ENCODE measurements at regions not wholly inside any gene's neighbourhood (a gene's known extent, or its start where the extent isn't known, plus 50 kb on each side); places are given as distances from the start of the nearest gene placed in this dataset.
"Not testable (repeated sequence)": the region's sequence is repeated elsewhere in the genome, so short reads cannot be mapped to it uniquely, and the experiment has no call there.

- H3K36me3 ChIP-seq, result no peaks in the 10 kb centered on the region
- H3K27me3 ChIP-seq, result no peaks in the 10 kb centered on the region
- peak in 3 of 5 donors; percentile 55 to 66 (median 57) for DNase-seq
- H3K4me3 ChIP-seq, result no peak overlapping the region
- TF ChIP-seq POLR2A (IDR thresholded peaks at IDR 0.05) (no peak), EP300 (IDR thresholded peaks at IDR 0.05) (no peak), CTCF (IDR thresholded peaks at IDR 0.05) (no peak)
- WGBS, 3 donors, result 88 to 93% (median 89%) methylated on average over 64 of the region's 64 CpGs
- intact Hi-C loops (cut with DNase I), result loop anchor here in 1 of 4 donors (10.0 kb wide), 1 partner anchor 46 kb away; no protein-coding TSS in a partner anchor
- H3K4me1 ChIP-seq (ENCODE audit: insufficient read depth), result peaks cover 14% of the 10 kb centered on the region
- no peaks in the 10 kb centered on the region for H3K9me3 ChIP-seq
- peak overlapping the region in 1 of 2 donors; percentile 76 for H3K27ac ChIP-seq
Observed at GRCh38 chr22:23458663-23459541, 121.2 kb downstream of the IGLL1 start.

- no peak for TF ChIP-seq CTCF (IDR thresholded peaks at IDR 0.05)
- no peak for TF ChIP-seq POLR2A (IDR thresholded peaks at IDR 0.05)
- TF ChIP-seq EP300 (IDR thresholded peaks at IDR 0.05), result no peak
- Histone ChIP-seq H3K27ac (peak overlapping the region in 1 of 2 donors; percentile 76), H3K4me3 (no peak overlapping the region), H3K4me1 (ENCODE audit: insufficient read depth) (peaks cover 14% of the 10 kb centered on the region), H3K27me3 (no peaks in the 10 kb centered on the region), H3K36me3 (no peaks in the 10 kb centered on the region), H3K9me3 (no peaks in the 10 kb centered on the region)
- WGBS, 3 donors, result 85 to 87% (median 87%) methylated on average over 21 of the region's 21 CpGs
- intact Hi-C loops (cut with DNase I), result loop anchor here in 1 of 4 donors (10.0 kb wide), 1 partner anchor 47 kb away; no protein-coding TSS in a partner anchor
- DNase-seq, result peak in 1 of 5 donors; percentile 45
Observed at GRCh38 chr22:23457380-23457985, 122.6 kb downstream of the IGLL1 start.

- 86 to 90% (median 90%) methylated on average over 27 of the region's 27 CpGs for WGBS, 3 donors
- not testable (repeated sequence) for H3K27me3 ChIP-seq, H3K9me3 ChIP-seq, H3K4me3 ChIP-seq, H3K36me3 ChIP-seq
- H3K4me1 ChIP-seq (ENCODE audit: insufficient read depth), result peaks cover 19% of the 10 kb centered on the region
- peak in 1 of 5 donors; percentile 37 for DNase-seq
- intact Hi-C loops (cut with DNase I), result loop anchor here in 1 of 4 donors (10.0 kb wide), 1 partner anchor 48 kb away; no protein-coding TSS in a partner anchor
- peak overlapping the region in 1 of 2 donors; percentile 76 for H3K27ac ChIP-seq
Observed at GRCh38 chr22:23456666-23457379, 123.3 kb downstream of the IGLL1 start.

GRCh38 chr22:23454345-23454744 lies 125.7 kb downstream of the IGLL1 start:
- H3K4me3 ChIP-seq, H3K27ac ChIP-seq, H3K36me3 ChIP-seq, H3K9me3 ChIP-seq, H3K27me3 ChIP-seq, DNase-seq: not testable (repeated sequence)
- 92 to 96% (median 93%) methylated on average over 9 of the region's 9 CpGs for WGBS, 3 donors
- H3K4me1 ChIP-seq (ENCODE audit: insufficient read depth), result peaks cover 24% of the 10 kb centered on the region
- intact Hi-C loops (cut with DNase I), result loop anchor here in 1 of 4 donors (10.0 kb wide), 1 partner anchor 50 kb away; no protein-coding TSS in a partner anchor

- peaks cover 15% of the 10 kb centered on the region for H3K4me1 ChIP-seq (ENCODE audit: insufficient read depth)
- no peaks in the 10 kb centered on the region for H3K36me3 ChIP-seq
- H3K27me3 ChIP-seq, result no peaks in the 10 kb centered on the region
- TF ChIP-seq CTCF (IDR thresholded peaks at IDR 0.05) (no peak), POLR2A (IDR thresholded peaks at IDR 0.05) (no peak), EP300 (IDR thresholded peaks at IDR 0.05) (no peak)
- no peak overlapping the region for H3K4me3 ChIP-seq
- intact Hi-C loops (cut with DNase I), result loop anchor here in 1 of 4 donors (10.0 kb wide), 1 partner anchor 52 kb away; no protein-coding TSS in a partner anchor
- no peak overlapping the region for H3K27ac ChIP-seq
- H3K9me3 ChIP-seq, result no peaks in the 10 kb centered on the region
- DNase-seq, result no peak
- 85 to 88% (median 88%) methylated on average over 9 of the region's 9 CpGs for WGBS, 3 donors
Observed at GRCh38 chr22:23453277-23453676, 126.8 kb downstream of the IGLL1 start.
